PC-3 (cell line): ENCODE measurements at regions not wholly inside any gene's neighbourhood (a gene's known extent, or its start where the extent isn't known, plus 50 kb on each side); places are given as distances from the start of the nearest gene placed in this dataset.

Source experiments
- CTCF ChIP-seq: fragments of 300-600 bp; sonication (generic); conservative IDR thresholded peaks from 2 replicates; pipeline ENCODE4 v1.5.1; 2017; ENCODE audit warnings: antibody characterized with exemption, low read depth, mild to moderate bottlenecking, low read length
- EZH2 ChIP-seq: fragments of 300-600 bp; sonication (generic); IDR thresholded peaks from one replicate; pipeline ENCODE4 v1.6.1; 2017; ENCODE audit warnings: antibody characterized with exemption, mild to moderate bottlenecking, low read length; ENCODE audit not compliant: unreplicated experiment
- EZH2phosphoT487 ChIP-seq: fragments of 300-600 bp; sonication (generic); IDR thresholded peaks from 2 replicates; pipeline ENCODE4 v1.6.1; 2018; ENCODE audit warnings: mild to moderate bottlenecking, antibody characterized with exemption, low read length, borderline replicate concordance

DNA sequence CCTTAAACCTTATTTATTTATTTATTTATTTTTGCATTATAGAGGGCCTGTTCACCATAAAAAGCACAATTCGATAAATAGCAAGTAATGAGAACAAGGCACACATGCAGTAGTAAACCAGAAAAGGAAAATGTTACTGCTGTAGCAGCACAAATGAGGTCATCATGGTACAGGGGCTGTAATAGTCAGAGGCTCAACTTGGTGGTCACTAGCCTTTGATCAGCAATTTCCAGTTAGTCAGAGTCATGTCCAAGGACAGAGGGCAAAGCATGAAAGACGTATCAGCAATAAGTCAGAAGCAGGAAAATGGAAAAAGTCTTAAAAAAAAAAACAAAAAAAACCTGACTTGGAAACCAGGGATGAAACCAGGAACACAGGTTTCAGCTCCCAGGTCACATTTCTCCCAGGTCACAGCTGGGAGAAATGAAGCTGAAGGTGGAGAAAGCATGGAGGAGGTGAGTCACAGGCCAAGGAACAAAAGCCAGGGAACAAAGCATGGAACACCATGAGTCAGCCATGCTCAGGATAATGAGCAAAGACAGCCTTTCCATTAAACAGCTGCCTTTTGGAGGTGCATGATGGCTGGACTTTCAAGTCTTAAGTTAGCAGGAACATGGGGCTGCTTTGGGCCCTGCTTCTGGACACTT lies 556.3 kb downstream of the LTN1 start:
- TF ChIP-seq CTCF (no peak), EZH2 (no peak), EZH2phosphoT487 (no peak)
